Muscle layer of colon (tissue), 2 donors: ENCODE measurements at regions not wholly inside any gene's neighbourhood (a gene's known extent, or its start where the extent isn't known, plus 50 kb on each side); places are given as distances from the start of the nearest gene placed in this dataset.
"Not testable (repeated sequence)": the region's sequence is repeated elsewhere in the genome, so short reads cannot be mapped to it uniquely, and the experiment has no call there.

Experiments
- H3K27ac ChIP-seq: one replicate; pipeline ENCODE4 v1.7.0; 2013; ENCODE audit warnings: low read depth, mild to moderate bottlenecking, low read length, moderate library complexity
- H3K27me3 ChIP-seq, 2 donors: one replicate each; pipeline ENCODE4 v1.7.0; 2013; ENCODE audit warnings: low read length in 2 of 2, mild to moderate bottlenecking in 2 of 2; ENCODE audit not compliant: insufficient read depth in 2 of 2, control insufficient read depth in 1 of 2
- H3K36me3 ChIP-seq: one replicate; pipeline ENCODE4 v1.7.0; 2013; ENCODE audit warnings: mild to moderate bottlenecking, low read length; ENCODE audit not compliant: insufficient read depth
- H3K4me1 ChIP-seq: one replicate; pipeline ENCODE4 v1.7.0; 2013; ENCODE audit warnings: mild to moderate bottlenecking, low read length; ENCODE audit not compliant: insufficient read depth
- H3K4me3 ChIP-seq, 2 donors: one replicate each; pipeline ENCODE4 v1.7.0; 2013; ENCODE audit warnings: low read length in 2 of 2, low read depth in 1 of 2, mild to moderate bottlenecking in 1 of 2, moderate library complexity in 1 of 2
- H3K9ac ChIP-seq: one replicate; pipeline ENCODE4 v1.7.0; 2013; ENCODE audit warnings: low read length
- H3K9me3 ChIP-seq: one replicate; pipeline ENCODE4 v1.7.0; 2013; ENCODE audit warnings: mild to moderate bottlenecking, low read length
- donor health status: abdominal sarcoma.
- donor health status: Adenocarcinoma of cecum.

DNA sequence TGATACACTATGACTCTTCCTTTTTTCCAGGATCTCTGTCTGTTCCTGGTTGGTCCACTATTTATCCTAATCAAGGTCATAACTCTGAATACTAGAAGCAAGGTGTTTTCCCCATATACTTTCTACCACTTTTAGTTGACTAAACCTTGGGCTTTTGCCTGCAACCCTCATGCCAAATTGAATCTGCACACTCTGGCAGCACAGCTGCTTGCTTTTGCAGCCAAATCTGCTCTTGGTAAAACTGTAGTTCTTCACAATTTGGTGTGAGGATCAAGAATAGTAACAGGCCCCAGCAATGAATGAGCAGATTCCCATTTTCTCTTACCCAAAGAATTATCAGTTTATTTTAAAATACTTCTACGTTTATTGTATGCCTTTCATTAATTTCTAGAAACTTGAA is 586.5 kb upstream of the CNTN5 start:
- Histone ChIP-seq H3K27me3 (no peaks in the 10 kb centered on the region), H3K4me3 (no peak overlapping the region), H3K36me3 (no peaks in the 10 kb centered on the region), H3K9me3 (no peaks in the 10 kb centered on the region), H3K9ac (no peak overlapping the region), H3K27ac (no peak overlapping the region), H3K4me1 (no peaks in the 10 kb centered on the region)

DNA sequence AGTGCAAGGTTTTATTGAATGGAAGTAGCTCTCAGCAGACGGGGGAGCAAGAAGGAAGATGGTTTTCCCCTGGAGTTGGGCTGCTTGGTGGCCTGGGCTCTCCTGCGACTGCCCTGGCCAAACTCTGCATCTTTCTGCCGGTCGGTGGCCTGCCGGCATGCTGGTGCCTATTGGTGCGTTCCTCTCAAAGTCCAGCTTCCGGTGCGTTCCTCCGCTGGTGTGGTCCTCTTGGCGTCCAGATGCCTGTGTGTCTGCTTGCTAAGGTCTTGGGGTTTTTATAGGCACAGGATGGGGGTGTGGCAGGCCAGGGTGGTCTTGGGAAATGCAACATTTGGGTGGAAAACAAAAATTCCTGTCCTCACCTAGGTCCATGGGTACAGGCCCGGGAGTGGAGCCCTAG is 567.4 kb upstream of the CNTN5 start:
- no peaks in the 10 kb centered on the region for H3K36me3 ChIP-seq
- H3K9ac ChIP-seq = no peak overlapping the region
- H3K27ac ChIP-seq = no peak overlapping the region
- H3K4me3 ChIP-seq = no peak overlapping the region
- H3K4me1 ChIP-seq = no peaks in the 10 kb centered on the region
- H3K27me3 ChIP-seq = no peaks in the 10 kb centered on the region
- no peaks in the 10 kb centered on the region for H3K9me3 ChIP-seq

DNA sequence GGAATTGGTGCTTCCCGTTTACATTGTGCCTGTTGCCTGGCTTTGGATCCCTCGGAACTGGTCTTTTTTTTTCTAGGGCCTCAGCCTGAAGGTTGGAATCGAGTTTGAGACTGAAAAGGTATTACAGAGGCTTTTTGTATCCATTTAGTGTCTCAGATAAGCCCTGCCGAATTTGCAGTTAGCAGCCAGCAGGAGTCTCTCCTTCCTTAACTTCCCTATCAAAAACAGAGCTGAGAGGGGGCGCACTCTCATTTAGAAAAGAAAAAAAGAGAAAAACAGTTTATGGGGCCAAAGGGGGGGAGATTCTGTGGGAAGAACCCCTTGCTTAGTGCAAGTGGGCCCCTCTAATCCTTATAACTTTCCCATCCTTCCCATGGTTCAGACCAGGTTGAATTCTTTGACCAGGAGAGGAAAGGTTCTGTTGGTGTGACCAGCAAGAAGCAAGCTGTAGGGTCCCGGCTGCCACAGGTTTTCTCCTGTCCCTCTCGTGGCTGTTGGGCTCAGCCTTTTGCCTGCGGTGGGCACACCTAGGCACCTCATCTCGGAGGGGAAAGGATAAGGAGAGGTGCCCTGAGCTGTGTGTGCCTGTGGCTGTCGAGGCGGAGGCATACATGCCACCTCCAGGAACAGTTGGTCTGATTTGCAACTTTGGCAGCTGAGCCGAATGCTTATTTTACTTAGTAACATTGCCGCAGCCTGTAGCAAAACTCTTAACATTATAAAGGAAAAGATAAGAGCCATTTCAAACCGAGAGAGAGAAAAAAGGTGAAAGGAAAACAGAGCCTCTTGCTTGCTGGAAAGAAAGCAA is 565.0 kb upstream of the CNTN5 start:
- Histone ChIP-seq H3K9me3 (no peaks in the 10 kb centered on the region), H3K4me1 (no peaks in the 10 kb centered on the region), H3K27ac (no peak overlapping the region), H3K9ac (no peak overlapping the region), H3K27me3 (no peaks in the 10 kb centered on the region), H3K4me3 (no peak overlapping the region), H3K36me3 (no peaks in the 10 kb centered on the region)

DNA sequence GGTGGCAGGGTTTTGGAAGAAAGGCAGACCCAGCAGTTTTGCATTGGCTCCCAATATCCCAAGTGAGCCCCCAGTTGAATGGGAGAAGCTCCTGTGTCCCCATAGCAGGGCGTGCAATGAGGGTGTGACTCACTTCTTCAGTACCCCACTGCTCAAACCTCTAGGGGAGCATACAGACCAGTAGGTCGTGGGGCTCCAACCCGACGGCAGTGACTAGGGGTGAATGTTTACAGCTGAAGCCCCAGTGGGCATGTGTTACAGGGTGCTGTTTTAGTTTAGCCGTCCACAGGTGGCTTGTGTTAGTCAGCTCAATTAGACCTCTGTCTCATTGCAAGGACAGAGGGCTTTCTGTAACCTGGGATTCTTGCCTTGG is 564.5 kb upstream of the CNTN5 start:
- H3K4me3 ChIP-seq = no peak overlapping the region
- H3K4me1 ChIP-seq = no peaks in the 10 kb centered on the region
- H3K9ac ChIP-seq = no peak overlapping the region
- H3K27ac ChIP-seq = no peak overlapping the region
- H3K27me3 ChIP-seq = no peaks in the 10 kb centered on the region
- no peaks in the 10 kb centered on the region for H3K36me3 ChIP-seq
- H3K9me3 ChIP-seq = no peaks in the 10 kb centered on the region

DNA sequence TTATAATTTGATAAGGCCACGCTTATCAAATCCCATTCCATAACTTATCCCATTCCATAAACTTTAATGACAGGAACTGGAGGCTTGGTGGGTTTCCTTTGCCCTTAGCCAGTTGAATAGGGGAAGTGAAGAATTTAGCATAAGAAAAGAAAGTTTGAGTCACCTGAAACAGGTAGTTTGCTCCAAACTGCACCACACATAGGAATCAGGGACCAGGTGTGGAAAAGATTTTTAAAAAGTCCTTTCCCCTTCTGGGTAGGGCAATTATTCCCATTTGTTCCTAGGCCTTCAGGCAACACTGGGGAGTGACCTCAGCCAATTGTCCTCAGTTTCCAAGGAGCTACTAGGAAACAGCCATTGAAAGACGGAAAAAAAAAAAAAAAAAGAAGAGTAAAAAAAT is 525.7 kb upstream of the CNTN5 start:
- Histone ChIP-seq H3K27ac (no peak overlapping the region), H3K36me3 (no peaks in the 10 kb centered on the region), H3K9ac (no peak overlapping the region), H3K9me3 (no peaks in the 10 kb centered on the region), H3K27me3 (no peaks in the 10 kb centered on the region), H3K4me1 (no peaks in the 10 kb centered on the region), H3K4me3 (no peak overlapping the region)

DNA sequence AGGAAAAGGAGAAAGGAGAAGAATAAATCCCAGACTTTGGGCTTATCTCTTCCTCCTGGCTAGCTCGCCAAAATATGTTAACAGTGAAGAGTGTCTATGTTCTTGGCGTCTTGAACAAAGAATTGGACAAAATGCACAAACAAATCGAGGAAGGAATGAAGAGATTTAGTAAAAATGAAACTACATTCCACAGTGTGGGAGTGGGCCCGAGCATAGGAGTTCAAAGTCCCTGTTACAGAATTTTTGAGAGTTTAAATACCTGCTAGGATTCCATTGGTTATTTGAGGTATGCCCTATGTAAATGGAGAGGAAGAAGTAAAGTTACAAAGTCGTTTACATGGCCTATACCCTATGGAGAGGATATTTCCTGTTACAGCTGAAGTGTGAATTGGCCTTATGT is 525.1 kb upstream of the CNTN5 start:
- H3K36me3 ChIP-seq = no peaks in the 10 kb centered on the region
- H3K4me1 ChIP-seq = no peaks in the 10 kb centered on the region
- H3K9me3 ChIP-seq = no peaks in the 10 kb centered on the region
- no peak overlapping the region for H3K9ac ChIP-seq
- H3K4me3 ChIP-seq = no peak overlapping the region
- no peak overlapping the region for H3K27ac ChIP-seq
- no peaks in the 10 kb centered on the region for H3K27me3 ChIP-seq

DNA sequence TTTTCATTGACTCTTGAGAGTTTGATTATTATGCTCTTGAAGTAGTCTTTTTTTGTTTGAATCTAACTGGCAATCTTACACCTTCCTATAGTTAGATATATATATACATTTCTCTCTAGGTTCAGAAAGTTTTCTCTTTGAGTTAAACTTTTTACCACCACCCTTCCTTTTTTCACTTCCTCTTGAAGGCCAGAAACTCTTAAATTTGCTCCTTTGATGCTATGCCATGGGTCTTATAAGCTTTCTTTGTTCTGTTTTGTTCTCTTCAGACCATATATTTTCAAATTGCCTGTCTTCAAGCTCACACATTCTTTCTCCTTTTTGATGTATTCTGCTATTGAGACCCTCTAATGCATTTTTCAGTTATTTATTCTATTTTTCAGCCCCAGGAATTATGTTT is 513.5 kb upstream of the CNTN5 start:
- H3K27ac ChIP-seq = no peak overlapping the region
- H3K4me1 ChIP-seq = no peaks in the 10 kb centered on the region
- no peaks in the 10 kb centered on the region for H3K27me3 ChIP-seq
- peaks cover 3% of the 10 kb centered on the region for H3K9me3 ChIP-seq
- H3K4me3 ChIP-seq = no peak overlapping the region
- no peak overlapping the region for H3K9ac ChIP-seq
- H3K36me3 ChIP-seq = no peaks in the 10 kb centered on the region

DNA sequence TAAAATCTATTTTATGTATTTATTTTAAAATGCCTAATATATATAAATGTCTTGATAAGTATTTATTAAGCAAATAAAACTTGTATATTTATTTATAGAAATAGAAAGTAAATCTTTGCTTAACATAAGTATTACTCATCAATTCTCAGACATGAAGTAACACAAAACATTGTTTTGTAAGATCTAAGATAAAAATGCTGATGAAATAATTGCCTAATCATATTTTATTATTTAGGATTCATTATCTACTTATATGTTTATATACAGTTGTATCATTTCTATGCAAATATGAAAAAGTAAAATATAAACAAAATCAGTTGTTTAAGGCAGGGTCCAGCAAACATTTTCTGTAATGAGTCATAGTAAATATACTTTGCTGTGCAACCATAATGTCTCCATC is 507.8 kb upstream of the CNTN5 start:
- Histone ChIP-seq H3K27me3 (no peaks in the 10 kb centered on the region), H3K4me1 (no peaks in the 10 kb centered on the region), H3K27ac (no peak overlapping the region), H3K9me3 (no peaks in the 10 kb centered on the region), H3K9ac (no peak overlapping the region), H3K36me3 (no peaks in the 10 kb centered on the region), H3K4me3 (no peak overlapping the region)

DNA sequence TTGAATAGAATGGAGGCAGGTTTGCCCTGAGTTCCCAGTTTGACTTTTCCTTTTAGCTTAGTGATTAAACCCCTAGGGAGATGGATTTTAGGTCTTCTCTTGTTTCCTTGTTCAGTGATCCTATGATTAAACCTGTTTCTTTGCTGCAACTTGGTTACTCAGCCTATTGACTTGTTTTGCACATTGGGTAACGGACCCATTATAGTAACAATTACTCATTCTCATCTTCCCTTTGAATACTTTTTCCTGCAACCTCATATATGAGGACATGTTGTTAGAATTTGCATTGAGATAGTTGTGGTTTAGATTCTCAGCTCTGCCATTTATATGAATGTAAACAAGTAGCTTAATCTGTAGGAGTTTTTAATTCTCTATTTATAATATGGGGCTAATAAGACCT is 489.2 kb upstream of the CNTN5 start:
- H3K9ac ChIP-seq = no peak overlapping the region
- H3K4me3 ChIP-seq = no peak overlapping the region
- H3K36me3 ChIP-seq = no peaks in the 10 kb centered on the region
- no peaks in the 10 kb centered on the region for H3K4me1 ChIP-seq
- no peaks in the 10 kb centered on the region for H3K27me3 ChIP-seq
- no peaks in the 10 kb centered on the region for H3K9me3 ChIP-seq
- no peak overlapping the region for H3K27ac ChIP-seq

DNA sequence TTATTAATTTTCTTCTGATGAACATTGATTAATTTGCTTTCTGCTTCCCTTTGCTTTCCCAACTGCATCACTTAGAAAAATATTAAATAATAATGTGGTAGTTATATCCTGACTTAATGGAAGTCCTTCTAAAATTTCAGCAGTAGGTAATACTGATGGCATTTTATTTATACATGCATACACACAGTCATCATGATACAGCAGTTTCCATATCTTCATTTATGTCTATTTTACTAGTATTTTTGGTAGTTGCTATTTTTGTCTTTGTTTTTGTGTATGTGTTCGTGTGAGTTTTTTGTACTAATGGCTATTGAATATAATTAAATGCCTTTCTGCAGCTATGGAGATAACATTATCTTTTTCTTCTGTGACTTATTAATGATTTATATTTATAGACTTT is 484.7 kb upstream of the CNTN5 start:
- Histone ChIP-seq H3K4me1 (no peaks in the 10 kb centered on the region), H3K27me3 (no peaks in the 10 kb centered on the region), H3K36me3 (no peaks in the 10 kb centered on the region), H3K4me3 (no peak overlapping the region), H3K9ac (no peak overlapping the region), H3K9me3 (no peaks in the 10 kb centered on the region), H3K27ac (no peak overlapping the region)

DNA sequence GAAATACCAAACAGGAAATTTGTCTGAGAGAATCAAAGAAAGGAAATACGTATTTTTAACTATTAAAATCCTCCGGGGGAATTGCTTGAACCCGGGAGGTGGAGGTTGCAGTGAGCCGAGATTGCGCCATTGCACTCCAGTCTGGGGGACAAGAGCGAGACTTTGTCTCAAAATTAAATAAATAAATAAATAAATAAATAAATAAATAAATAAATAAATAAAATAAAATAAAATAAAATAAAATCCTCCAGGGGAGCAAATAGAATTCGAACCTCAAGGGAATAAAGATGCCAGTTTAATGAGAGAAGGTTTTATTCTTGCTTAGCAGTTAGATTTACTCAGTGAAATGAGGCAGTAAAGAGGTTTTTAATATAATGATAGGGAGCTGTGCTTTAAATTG is 482.4 kb upstream of the CNTN5 start:
- not testable (repeated sequence) for H3K9ac ChIP-seq, H3K4me1 ChIP-seq, H3K27me3 ChIP-seq, H3K27ac ChIP-seq, H3K36me3 ChIP-seq, H3K9me3 ChIP-seq, H3K4me3 ChIP-seq

DNA sequence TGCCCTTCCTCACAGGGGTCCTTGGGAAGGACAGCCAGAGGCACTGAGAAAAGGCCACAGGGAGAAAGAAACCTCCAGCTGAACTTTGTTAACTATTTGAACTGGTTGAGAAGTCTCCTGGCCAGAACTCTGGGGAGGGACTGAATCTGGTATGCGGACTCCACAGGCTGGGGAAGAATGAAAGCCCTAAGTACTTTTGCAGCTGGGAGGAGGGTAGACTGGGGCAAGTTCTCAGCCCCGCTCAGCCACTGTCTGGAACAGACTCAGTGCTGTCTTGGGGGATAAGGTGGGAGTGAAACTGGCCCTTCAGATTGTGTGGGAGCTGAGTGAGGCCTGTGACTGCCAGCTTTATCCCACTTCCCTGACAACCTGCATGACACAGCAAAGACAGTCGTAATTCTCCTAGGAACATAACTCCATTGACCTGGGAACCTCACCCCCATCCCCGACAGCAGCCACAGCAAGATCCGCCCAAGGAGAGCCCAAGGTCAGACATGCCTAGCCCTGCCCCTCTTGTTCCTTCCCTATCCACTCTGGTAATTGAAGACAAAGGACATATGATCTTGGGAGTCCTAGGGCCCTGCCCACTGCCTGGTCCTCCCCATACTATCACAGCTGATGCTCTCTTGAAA is 475.1 kb upstream of the CNTN5 start:
- H3K27me3 ChIP-seq = no peaks in the 10 kb centered on the region
- H3K27ac ChIP-seq = no peak overlapping the region
- H3K36me3 ChIP-seq = no peaks in the 10 kb centered on the region
- no peak overlapping the region for H3K9ac ChIP-seq
- no peak overlapping the region for H3K4me3 ChIP-seq
- no peaks in the 10 kb centered on the region for H3K9me3 ChIP-seq
- no peaks in the 10 kb centered on the region for H3K4me1 ChIP-seq
